PFSK-1 (cell line): ENCODE measurements at regions not wholly inside any gene's neighbourhood (a gene's known extent, or its start where the extent isn't known, plus 50 kb on each side); places are given as distances from the start of the nearest gene placed in this dataset.

Experiments
- POLR2AphosphoS5 ChIP-seq: IDR thresholded peaks from 2 replicates; pipeline ENCODE4 v1.6.1; 2012; ENCODE audit warnings: low read depth, mild to moderate bottlenecking, control low read depth, low read length, moderate library complexity
- SIN3A ChIP-seq: IDR thresholded peaks from 2 replicates; pipeline ENCODE4 v1.6.1; 2012; ENCODE audit warnings: mild to moderate bottlenecking, low read length, moderate library complexity, borderline replicate concordance; ENCODE audit not compliant: insufficient read depth
- TAF1 ChIP-seq: IDR thresholded peaks from 2 replicates; pipeline ENCODE4 v1.6.1; 2012; ENCODE audit warnings: low read length, control low read depth, borderline replicate concordance; ENCODE audit not compliant: insufficient read depth

DNA sequence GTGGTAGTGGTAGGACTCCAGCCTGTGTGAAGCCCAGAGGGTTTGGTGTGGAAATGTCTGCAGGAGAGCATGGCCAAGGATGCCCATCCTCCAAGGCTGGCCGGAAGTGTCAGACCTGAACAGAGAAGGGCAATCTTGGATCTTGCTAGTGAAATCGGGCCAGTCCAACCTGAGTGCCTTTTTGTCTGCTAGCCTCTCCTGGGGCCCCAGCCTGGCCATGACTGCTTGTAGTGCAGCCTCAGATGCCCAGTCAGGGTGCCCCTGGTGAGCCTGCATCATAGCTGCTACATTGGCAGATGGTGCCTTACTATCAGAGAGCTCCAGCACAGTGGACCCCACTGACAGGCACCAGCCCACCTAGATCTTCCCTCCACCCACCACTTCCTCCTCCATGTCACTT is 99.3 kb upstream of the PCDH18 start:
- TF ChIP-seq POLR2AphosphoS5, result no peak
- TF ChIP-seq SIN3A, result no peak
- TF ChIP-seq TAF1, result no peak
